ENCODE measurements at regions not wholly inside any gene's neighbourhood (a gene's known extent, or its start where the extent isn't known, plus 50 kb on each side); places are given as distances from the start of the nearest gene placed in this dataset.

DNA sequence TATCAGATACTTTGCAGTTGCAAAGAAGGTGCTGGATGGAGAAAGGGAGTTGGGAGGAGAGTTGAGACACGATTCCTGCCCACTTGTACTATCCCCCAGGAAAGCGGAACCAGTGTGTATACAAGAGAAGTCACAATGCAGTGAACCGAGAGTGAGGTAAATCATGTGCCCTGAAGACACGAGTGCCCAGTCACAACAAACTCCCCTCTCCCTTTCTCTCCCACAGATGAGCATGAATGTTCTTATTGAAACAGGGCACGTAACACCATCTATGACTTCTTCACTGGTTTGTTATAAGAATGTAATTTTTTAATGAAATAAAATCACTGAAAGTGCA, 155.7 kb downstream of the IRS1 start:
- TF ChIP-seq JUNB (CRISPR knock-in tag; IDR thresholded peaks at IDR 0.05; ENCODE audit: borderline replicate concordance) (no peak), TEAD2 (CRISPR knock-in tag; IDR thresholded peaks at IDR 0.05) (no peak), TCF7 (IDR thresholded peaks at IDR 0.05; ENCODE audit: low read depth) (no peak; the same call in 1 of the 2 replicates), ZFP1 (CRISPR knock-in tag; IDR thresholded peaks at IDR 0.05) (no peak), ELF1 (CRISPR knock-in tag; IDR thresholded peaks at IDR 0.05) (no peak), ATM (IDR thresholded peaks at IDR 0.05; ENCODE audit: borderline replicate concordance) (no peak), CBX1 (IDR thresholded peaks at IDR 0.05; ENCODE audit: low read depth) (no peak), HCFC1 (IDR thresholded peaks at IDR 0.05; ENCODE audit: low read depth, low read length) (no peak)
- TF ChIP-seq, protein P1, sequence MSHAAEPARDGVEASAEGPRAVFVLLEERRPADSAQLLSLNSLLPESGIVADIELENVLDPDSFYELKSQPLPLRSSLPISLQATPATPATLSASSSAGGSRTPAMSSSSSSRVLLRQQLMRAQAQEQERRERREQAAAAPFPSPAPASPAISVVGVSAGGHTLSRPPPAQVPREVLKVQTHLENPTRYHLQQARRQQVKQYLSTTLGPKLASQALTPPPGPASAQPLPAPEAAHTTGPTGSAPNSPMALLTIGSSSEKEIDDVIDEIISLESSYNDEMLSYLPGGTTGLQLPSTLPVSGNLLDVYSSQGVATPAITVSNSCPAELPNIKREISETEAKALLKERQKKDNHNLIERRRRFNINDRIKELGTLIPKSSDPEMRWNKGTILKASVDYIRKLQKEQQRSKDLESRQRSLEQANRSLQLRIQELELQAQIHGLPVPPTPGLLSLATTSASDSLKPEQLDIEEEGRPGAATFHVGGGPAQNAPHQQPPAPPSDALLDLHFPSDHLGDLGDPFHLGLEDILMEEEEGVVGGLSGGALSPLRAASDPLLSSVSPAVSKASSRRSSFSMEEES (CRISPR knock-in tag; IDR thresholded peaks at IDR 0.05) = no peak
- TF ChIP-seq, protein P2, sequence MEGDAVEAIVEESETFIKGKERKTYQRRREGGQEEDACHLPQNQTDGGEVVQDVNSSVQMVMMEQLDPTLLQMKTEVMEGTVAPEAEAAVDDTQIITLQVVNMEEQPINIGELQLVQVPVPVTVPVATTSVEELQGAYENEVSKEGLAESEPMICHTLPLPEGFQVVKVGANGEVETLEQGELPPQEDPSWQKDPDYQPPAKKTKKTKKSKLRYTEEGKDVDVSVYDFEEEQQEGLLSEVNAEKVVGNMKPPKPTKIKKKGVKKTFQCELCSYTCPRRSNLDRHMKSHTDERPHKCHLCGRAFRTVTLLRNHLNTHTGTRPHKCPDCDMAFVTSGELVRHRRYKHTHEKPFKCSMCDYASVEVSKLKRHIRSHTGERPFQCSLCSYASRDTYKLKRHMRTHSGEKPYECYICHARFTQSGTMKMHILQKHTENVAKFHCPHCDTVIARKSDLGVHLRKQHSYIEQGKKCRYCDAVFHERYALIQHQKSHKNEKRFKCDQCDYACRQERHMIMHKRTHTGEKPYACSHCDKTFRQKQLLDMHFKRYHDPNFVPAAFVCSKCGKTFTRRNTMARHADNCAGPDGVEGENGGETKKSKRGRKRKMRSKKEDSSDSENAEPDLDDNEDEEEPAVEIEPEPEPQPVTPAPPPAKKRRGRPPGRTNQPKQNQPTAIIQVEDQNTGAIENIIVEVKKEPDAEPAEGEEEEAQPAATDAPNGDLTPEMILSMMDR (CRISPR knock-in tag; IDR thresholded peaks at IDR 0.05) = no peak
